Embryonic facial prominence (tissue), 1 donor: ENCODE measurements at regions not wholly inside any gene's neighbourhood (a gene's known extent, or its start where the extent isn't known, plus 50 kb on each side); places are given as distances from the start of the nearest gene placed in this dataset.
"Not testable (repeated sequence)": the region's sequence is repeated elsewhere in the genome, so short reads cannot be mapped to it uniquely, and the experiment has no call there.

ENCODE experiments used
- DNase-seq: peaks from one replicate; pipeline ENCODE4 v3.0.0-alpha.2; 2016; ENCODE audit errors: extremely low spot score

- no peak for DNase-seq
Observed at GRCh38 chr2:176763851-176764404, 448.7 kb upstream of the HNRNPA3 start.

- DNase-seq = no peak
Observed at GRCh38 chr2:176764921-176765320, 447.7 kb upstream of the HNRNPA3 start.

GRCh38 chr2:176766005-176766404 lies 446.6 kb upstream of the HNRNPA3 start:
- no peak for DNase-seq

- no peak for DNase-seq
Observed at GRCh38 chr2:176768185-176768584, 444.4 kb upstream of the HNRNPA3 start.

- DNase-seq = no peak
Observed at GRCh38 chr2:176769021-176769420, 443.6 kb upstream of the HNRNPA3 start.

- no peak for DNase-seq
Observed at GRCh38 chr2:176769499-176770370, 442.9 kb upstream of the HNRNPA3 start.

GRCh38 chr2:176772816-176773215 lies 439.8 kb upstream of the HNRNPA3 start:
- DNase-seq = no peak

GRCh38 chr2:176774766-176775451 lies 437.7 kb upstream of the HNRNPA3 start:
- DNase-seq = no peak

GRCh38 chr2:176777262-176777661 lies 435.3 kb upstream of the HNRNPA3 start:
- no peak for DNase-seq

GRCh38 chr2:176779917-176780316 lies 432.7 kb upstream of the HNRNPA3 start:
- DNase-seq = no peak

GRCh38 chr2:176780348-176780747 lies 432.2 kb upstream of the HNRNPA3 start:
- no peak for DNase-seq

GRCh38 chr2:176781570-176782217 lies 430.9 kb upstream of the HNRNPA3 start:
- no peak for DNase-seq

GRCh38 chr2:176784633-176785200 lies 427.9 kb upstream of the HNRNPA3 start:
- no peak for DNase-seq

- DNase-seq = no peak
Observed at GRCh38 chr2:176789751-176790150, 422.8 kb upstream of the HNRNPA3 start.

GRCh38 chr2:176790468-176790867 lies 422.1 kb upstream of the HNRNPA3 start:
- DNase-seq = no peak

GRCh38 chr2:176793792-176794191 lies 418.8 kb upstream of the HNRNPA3 start:
- no peak for DNase-seq

- DNase-seq = no peak
Observed at GRCh38 chr2:176794392-176794791, 418.2 kb upstream of the HNRNPA3 start.

GRCh38 chr2:176795823-176796222 lies 416.8 kb upstream of the HNRNPA3 start:
- no peak for DNase-seq

- not testable (repeated sequence) for DNase-seq
Observed at GRCh38 chr2:176796677-176797076, 415.9 kb upstream of the HNRNPA3 start.

GRCh38 chr2:176804392-176804791 lies 408.2 kb upstream of the HNRNPA3 start:
- no peak for DNase-seq

GRCh38 chr2:176805345-176805744 lies 407.2 kb upstream of the HNRNPA3 start:
- no peak for DNase-seq

- no peak for DNase-seq
Observed at GRCh38 chr2:176812246-176812775, 400.3 kb upstream of the HNRNPA3 start.
